ENCODE measurements at regions not wholly inside any gene's neighbourhood (a gene's known extent, or its start where the extent isn't known, plus 50 kb on each side); places are given as distances from the start of the nearest gene placed in this dataset.
"Not testable (repeated sequence)": the region's sequence is repeated elsewhere in the genome, so short reads cannot be mapped to it uniquely, and the experiment has no call there.

DNA sequence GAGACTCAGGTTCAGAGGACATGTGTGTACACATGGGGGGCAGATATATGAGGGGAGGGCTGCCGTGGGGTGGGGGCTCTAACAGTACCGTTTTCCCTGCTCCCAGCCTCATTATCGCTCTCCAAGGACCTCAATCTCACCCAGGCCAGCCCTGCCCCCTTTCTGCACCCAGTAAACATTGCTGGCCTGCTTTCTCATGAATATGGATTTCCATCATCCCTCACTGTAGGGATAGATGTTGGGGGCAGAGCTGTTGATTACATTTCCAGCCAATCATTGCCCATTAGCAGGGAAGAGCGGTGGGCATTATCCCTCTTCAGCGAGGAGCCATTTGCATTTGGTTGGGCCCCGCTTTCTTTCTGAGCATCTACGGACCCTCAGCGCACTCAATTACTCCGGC, 273.8 kb downstream of the RPS6KC1 start:
- no peak overlapping the region for H3K4me3 Mint-ChIP-seq
- H3K4me1 Mint-ChIP-seq (ENCODE audit: low read depth), result no peaks in the 10 kb centered on the region
- H3K9me3 Mint-ChIP-seq, result no peaks in the 10 kb centered on the region
- H3K36me3 Mint-ChIP-seq (ENCODE audit: low read depth), result no peaks in the 10 kb centered on the region
- H3K27me3 Mint-ChIP-seq (ENCODE audit: low read depth), result no peaks in the 10 kb centered on the region
- no peak overlapping the region for H3K27ac Mint-ChIP-seq

DNA sequence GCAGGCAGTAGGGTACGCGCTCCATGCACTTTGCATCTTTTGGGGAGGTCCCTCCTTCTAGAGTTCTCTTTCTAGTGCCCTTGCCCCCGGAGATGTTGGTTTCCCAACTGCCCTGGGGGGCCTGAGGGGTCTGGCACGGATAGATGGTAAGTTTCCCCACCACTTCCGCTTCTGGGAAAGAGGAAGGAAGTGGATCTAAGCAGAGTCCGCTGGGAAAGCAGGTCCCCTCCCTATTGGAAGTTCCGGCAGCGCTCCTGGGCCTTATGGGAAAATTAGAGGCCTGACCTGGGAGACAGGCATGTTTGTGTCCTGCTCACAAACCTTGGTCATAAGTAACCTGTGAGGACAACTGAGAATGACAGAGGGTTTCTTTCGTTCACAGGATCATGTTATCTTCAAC, 274.4 kb downstream of the RPS6KC1 start:
- H3K9me3 Mint-ChIP-seq, result no peaks in the 10 kb centered on the region
- H3K36me3 Mint-ChIP-seq (ENCODE audit: low read depth), result no peaks in the 10 kb centered on the region
- no peak overlapping the region for H3K4me3 Mint-ChIP-seq
- H3K27ac Mint-ChIP-seq, result no peak overlapping the region
- no peaks in the 10 kb centered on the region for H3K4me1 Mint-ChIP-seq (ENCODE audit: low read depth)
- H3K27me3 Mint-ChIP-seq (ENCODE audit: low read depth), result no peaks in the 10 kb centered on the region

DNA sequence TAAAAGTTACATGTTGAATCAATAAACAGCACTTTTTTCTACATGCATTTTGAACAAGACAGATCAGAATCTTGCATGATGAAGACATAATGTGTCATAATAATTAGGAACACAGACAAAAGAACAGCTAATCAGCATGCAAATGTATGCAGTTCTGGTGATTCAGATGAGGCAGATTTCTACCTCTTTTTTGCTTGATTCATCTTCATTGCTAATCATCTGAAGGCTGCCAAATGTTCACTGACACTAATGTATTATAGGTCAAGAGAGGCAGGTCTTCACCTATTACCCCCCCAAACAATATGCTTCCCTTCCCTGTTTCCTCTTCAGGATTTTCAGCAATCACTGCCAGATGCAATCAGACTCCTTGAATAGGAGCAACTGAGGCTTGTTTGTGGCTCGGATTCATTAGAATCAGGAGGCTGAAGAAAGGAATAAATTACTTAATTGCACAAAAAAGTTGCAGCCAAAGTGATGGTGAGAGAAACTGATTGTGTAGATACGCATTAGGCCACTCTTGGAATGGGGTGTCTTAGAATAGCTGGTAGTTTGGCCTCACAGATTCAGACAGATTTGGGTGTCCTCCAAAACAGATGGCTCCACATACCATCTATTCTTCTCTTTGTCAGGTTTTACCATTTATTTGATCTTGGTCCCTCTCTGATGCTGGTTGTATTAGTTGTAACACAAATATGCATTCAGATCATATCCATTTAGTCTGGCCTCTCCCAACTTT, 275.4 kb downstream of the RPS6KC1 start:
- Mint-ChIP-seq H3K27me3 (ENCODE audit: low read depth) (no peaks in the 10 kb centered on the region), H3K27ac (no peak overlapping the region), H3K4me3 (no peak overlapping the region), H3K9me3 (no peaks in the 10 kb centered on the region), H3K4me1 (ENCODE audit: low read depth) (no peaks in the 10 kb centered on the region), H3K36me3 (ENCODE audit: low read depth) (no peaks in the 10 kb centered on the region)

DNA sequence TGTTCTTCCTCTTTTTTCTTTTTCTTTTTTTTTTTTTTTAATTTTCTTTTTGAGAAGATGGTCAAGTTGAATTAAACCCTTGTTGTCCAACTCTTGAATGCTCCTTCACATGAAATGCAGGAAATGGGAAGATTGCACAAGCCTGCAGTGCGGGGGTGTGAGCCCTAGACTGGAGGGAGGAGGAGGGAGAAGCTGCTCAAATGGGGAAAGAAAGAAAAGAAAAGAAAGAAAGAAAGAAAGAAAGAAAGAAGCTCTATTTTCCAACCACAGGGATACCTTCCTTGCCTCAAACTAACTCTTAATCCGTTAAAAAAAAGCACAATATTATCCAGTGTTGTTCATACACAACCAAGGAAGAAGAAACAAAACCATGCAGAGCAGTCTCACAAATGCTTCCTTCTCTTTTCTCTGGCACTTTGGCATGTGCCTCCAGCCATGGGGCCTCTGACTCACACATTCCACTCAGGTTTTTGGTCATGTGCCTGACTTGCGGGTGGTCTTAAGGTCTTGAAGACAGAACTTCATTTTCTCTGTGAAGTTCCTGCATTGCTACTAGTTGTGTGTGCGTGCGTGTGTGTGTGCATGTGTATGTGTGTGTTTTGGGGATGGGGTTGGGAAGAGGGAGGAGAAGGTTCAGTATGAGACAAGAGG, 276.1 kb downstream of the RPS6KC1 start:
- H3K27me3 Mint-ChIP-seq (ENCODE audit: low read depth), result no peaks in the 10 kb centered on the region
- H3K9me3 Mint-ChIP-seq, result no peaks in the 10 kb centered on the region
- H3K4me3 Mint-ChIP-seq, result no peak overlapping the region
- H3K36me3 Mint-ChIP-seq (ENCODE audit: low read depth), result no peaks in the 10 kb centered on the region
- no peaks in the 10 kb centered on the region for H3K4me1 Mint-ChIP-seq (ENCODE audit: low read depth)
- no peak overlapping the region for H3K27ac Mint-ChIP-seq

DNA sequence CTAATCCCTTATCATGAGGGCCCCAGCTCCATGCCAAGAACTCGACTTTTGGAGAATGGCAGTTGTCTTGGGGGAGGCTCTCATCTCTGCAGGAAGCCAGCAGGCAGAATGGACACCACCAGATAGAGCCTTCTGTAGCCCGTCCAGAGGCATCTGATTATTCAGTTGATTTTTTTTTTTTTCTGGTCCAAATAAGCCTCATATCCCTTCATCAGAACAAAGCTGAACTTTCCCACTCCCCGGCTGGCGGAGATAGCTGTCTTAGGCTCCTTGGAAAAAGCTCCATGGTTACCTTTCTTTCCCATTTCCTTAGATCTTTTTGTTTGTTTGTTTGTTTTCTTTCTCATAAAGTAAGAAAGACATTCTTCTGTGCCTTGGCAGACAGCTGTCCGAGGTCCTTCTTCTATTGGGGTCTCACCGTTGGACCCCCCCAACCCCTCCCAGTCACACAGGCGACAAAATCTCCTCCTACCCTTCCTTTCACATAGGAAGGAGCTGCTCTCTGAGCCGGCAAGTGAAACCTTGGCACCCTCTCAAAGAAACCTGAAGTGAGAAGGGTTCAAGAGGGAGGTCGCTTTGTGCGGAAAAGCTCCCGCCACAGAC, 278.5 kb downstream of the RPS6KC1 start:
- no peaks in the 10 kb centered on the region for H3K4me1 Mint-ChIP-seq (ENCODE audit: low read depth)
- H3K36me3 Mint-ChIP-seq (ENCODE audit: low read depth), result no peaks in the 10 kb centered on the region
- no peak overlapping the region for H3K27ac Mint-ChIP-seq
- H3K9me3 Mint-ChIP-seq, result no peaks in the 10 kb centered on the region
- no peak overlapping the region for H3K4me3 Mint-ChIP-seq
- no peaks in the 10 kb centered on the region for H3K27me3 Mint-ChIP-seq (ENCODE audit: low read depth)

DNA sequence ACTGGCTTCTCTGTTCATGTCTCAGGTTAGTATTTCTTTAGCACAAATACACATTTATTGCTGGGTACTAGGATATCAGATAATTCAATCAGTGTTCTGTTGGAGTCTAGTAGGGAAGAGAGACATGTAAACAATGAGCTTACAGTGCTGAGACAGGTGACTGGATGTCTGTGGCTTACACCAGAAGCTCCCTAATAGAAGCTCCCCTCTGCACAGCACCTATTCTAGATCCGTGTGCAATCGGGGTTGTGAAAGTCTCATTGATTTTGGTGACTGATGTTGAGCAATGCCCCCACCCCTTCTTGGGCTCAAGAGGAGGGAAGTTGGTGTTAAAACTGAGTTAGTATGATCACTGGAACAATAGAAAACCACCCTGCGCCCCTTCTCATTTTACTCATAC, 279.2 kb downstream of the RPS6KC1 start:
- H3K27ac Mint-ChIP-seq, result no peak overlapping the region
- H3K4me3 Mint-ChIP-seq, result no peak overlapping the region
- no peaks in the 10 kb centered on the region for H3K4me1 Mint-ChIP-seq (ENCODE audit: low read depth)
- H3K9me3 Mint-ChIP-seq, result no peaks in the 10 kb centered on the region
- H3K27me3 Mint-ChIP-seq (ENCODE audit: low read depth), result no peaks in the 10 kb centered on the region
- no peaks in the 10 kb centered on the region for H3K36me3 Mint-ChIP-seq (ENCODE audit: low read depth)

DNA sequence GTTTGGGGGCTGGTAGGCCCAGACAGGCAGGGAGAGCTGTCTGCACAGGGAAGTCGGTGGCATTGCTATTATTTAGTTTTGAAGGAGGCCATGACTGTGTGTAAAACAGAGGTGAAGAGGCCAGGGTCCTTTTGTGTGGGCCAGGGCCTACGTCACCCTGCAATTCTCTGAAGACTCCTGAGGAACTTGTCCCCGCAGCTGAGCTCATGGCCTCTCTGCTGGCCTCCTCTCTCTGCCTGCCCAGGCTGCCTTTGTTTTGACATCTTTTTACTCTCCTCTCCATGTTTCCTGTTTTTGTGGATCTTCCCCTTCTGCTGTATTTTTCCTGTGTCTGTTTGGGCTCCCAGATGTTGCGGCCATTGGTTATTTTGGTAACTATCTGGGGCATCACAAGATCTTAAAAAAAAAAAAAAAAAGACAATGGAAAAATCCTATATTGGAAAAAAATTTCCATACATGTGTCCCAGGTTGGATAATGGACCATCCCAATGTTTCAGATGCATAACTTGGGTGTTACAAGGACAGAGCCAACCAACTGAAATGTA, 280.7 kb downstream of the RPS6KC1 start:
- Mint-ChIP-seq H3K27me3 (ENCODE audit: low read depth) (no peaks in the 10 kb centered on the region), H3K4me3 (no peak overlapping the region), H3K27ac (no peak overlapping the region), H3K4me1 (ENCODE audit: low read depth) (no peaks in the 10 kb centered on the region), H3K9me3 (no peaks in the 10 kb centered on the region), H3K36me3 (ENCODE audit: low read depth) (no peaks in the 10 kb centered on the region)

DNA sequence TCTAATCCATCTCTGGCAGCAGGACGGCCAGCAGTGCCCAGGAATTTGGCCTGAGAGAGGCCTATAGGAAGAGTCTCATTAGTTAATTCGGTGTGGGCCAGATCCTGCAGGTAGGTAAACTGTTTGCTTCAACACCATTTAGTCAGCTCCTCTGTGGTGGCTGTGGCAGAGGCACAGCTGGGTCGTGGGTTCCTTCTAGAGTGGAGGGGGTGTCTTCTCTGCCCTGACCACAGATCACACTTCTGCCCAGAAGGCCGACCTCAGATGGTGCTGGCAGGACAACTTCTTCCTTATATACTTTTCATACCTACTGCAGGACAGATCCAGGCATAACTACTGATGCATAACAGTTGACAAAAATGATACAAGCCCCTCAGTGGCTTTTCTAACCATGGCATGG, 281.4 kb downstream of the RPS6KC1 start:
- no peaks in the 10 kb centered on the region for H3K27me3 Mint-ChIP-seq (ENCODE audit: low read depth)
- no peak overlapping the region for H3K4me3 Mint-ChIP-seq
- H3K36me3 Mint-ChIP-seq (ENCODE audit: low read depth), result no peaks in the 10 kb centered on the region
- no peak overlapping the region for H3K27ac Mint-ChIP-seq
- no peaks in the 10 kb centered on the region for H3K4me1 Mint-ChIP-seq (ENCODE audit: low read depth)
- H3K9me3 Mint-ChIP-seq, result no peaks in the 10 kb centered on the region

DNA sequence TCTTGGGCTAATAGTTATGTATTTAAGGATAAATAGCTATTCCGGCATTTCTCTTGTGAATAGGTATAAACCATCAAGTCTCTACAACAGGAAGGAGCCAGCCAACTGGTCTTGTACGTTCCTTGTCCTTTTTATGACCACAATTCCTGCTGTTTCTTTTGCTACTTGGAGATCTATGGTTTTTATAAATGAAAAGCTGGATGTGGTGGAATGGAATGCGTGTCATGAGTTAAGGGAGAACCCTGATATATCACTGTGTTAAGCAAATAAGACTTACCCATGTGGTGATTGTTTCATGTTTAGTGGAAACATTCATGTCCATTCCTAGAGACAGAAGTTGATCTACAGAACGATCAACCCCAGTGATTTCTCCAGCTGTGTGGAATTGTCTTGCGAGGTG, 282.1 kb downstream of the RPS6KC1 start:
- no peak overlapping the region for H3K4me3 Mint-ChIP-seq
- no peaks in the 10 kb centered on the region for H3K36me3 Mint-ChIP-seq (ENCODE audit: low read depth)
- no peaks in the 10 kb centered on the region for H3K4me1 Mint-ChIP-seq (ENCODE audit: low read depth)
- H3K9me3 Mint-ChIP-seq, result no peaks in the 10 kb centered on the region
- H3K27me3 Mint-ChIP-seq (ENCODE audit: low read depth), result no peaks in the 10 kb centered on the region
- no peak overlapping the region for H3K27ac Mint-ChIP-seq

DNA sequence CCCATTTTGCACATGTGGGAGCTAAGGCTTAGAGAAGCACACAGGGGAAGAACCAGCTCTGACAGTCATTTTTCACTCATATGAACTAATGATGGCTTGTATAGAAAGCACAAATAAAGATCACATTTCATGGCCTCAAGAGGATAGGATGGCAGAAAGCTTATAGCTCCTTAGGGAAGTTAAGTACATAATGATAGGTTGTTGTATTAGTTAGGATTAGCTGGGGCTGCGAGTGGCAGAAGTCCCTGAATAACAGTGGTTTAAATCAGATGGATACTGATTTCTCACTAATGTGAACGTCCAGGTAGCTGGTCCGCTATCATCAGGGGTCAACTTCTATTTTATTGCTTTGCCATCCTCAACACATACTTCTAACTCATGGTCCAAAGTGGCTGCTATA, 284.0 kb downstream of the RPS6KC1 start:
- no peaks in the 10 kb centered on the region for H3K27me3 Mint-ChIP-seq (ENCODE audit: low read depth)
- H3K4me1 Mint-ChIP-seq (ENCODE audit: low read depth), result peaks cover 2% of the 10 kb centered on the region
- no peaks in the 10 kb centered on the region for H3K36me3 Mint-ChIP-seq (ENCODE audit: low read depth)
- H3K4me3 Mint-ChIP-seq, result no peak overlapping the region
- no peaks in the 10 kb centered on the region for H3K9me3 Mint-ChIP-seq
- no peak overlapping the region for H3K27ac Mint-ChIP-seq

DNA sequence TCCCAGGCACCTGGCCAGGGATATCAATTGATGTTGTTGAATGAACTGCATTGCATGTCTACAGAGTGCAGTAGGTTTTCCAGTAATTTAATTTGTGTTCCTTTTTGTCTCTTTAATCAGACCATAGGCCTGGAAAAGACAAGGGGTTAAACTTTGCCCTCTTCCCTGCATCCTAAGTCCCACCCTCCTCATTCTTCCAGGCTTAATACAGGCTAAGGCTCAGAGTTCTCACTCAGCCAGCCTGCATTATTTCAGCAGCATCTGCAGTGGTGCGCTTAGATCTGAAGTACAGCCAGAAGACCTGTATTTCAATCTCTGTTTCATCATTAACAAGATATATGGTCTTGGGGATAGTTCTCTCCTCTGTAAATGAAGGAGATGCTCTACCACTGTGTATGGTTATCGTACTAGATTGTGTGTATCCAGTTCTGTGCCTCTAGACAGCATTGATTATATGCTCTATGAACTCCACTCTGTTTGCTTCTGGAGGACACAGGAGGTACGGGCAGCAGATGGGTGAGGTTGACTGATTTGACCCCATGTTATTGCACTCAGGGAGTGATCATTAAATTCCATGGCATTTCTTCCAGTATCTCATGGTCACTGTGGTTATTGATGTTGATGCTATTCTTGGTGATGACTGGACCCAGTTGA, 286.1 kb downstream of the RPS6KC1 start:
- H3K27ac Mint-ChIP-seq, result no peak overlapping the region
- no peaks in the 10 kb centered on the region for H3K9me3 Mint-ChIP-seq
- H3K36me3 Mint-ChIP-seq (ENCODE audit: low read depth), result no peaks in the 10 kb centered on the region
- H3K4me1 Mint-ChIP-seq (ENCODE audit: low read depth), result peaks cover 2% of the 10 kb centered on the region
- no peak overlapping the region for H3K4me3 Mint-ChIP-seq
- H3K27me3 Mint-ChIP-seq (ENCODE audit: low read depth), result no peaks in the 10 kb centered on the region

DNA sequence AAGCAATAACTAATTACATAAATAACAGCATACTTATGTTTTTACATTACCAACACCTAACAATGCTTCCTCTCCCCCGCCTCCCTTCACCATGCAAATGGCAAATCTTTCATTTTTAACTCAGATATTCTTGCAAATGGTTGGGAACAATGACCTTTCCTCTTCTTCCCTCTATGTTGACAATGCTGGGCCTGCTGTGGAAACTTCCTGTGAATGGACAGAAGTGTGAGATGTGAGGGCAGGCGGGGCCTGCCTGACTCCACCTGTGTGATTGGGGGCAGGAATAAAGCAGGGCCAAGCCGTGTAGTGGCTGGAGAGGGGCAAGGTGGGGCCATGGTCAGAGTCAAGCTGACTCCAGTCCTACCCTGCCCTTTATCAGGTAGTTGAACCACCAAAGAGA, 289.6 kb downstream of the RPS6KC1 start:
- no peaks in the 10 kb centered on the region for H3K27me3 Mint-ChIP-seq (ENCODE audit: low read depth)
- H3K4me3 Mint-ChIP-seq, result no peak overlapping the region
- no peak overlapping the region for H3K27ac Mint-ChIP-seq
- H3K4me1 Mint-ChIP-seq (ENCODE audit: low read depth), result peaks cover 2% of the 10 kb centered on the region
- no peaks in the 10 kb centered on the region for H3K9me3 Mint-ChIP-seq
- H3K36me3 Mint-ChIP-seq (ENCODE audit: low read depth), result no peaks in the 10 kb centered on the region

DNA sequence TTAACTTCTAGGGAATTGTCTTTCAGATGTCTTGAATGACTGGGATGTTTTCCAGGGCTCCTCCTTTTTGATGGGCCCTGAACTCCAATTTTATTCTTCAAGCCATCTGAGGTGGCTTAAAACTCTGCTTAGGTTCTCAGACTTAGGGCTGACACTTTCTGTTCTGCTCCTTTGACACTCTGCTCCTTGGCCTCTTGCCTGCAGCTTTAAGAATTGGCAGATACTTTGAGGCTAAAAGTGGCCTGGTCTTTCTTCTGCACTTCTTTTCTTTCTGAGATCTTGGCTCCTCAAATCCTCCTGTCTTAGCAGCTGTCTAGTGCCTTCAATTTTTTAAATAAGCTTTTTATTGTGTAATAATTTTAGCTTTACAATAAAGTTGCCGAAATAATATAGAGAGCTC, 294.6 kb downstream of the RPS6KC1 start:
- H3K9me3 Mint-ChIP-seq, result no peaks in the 10 kb centered on the region

DNA sequence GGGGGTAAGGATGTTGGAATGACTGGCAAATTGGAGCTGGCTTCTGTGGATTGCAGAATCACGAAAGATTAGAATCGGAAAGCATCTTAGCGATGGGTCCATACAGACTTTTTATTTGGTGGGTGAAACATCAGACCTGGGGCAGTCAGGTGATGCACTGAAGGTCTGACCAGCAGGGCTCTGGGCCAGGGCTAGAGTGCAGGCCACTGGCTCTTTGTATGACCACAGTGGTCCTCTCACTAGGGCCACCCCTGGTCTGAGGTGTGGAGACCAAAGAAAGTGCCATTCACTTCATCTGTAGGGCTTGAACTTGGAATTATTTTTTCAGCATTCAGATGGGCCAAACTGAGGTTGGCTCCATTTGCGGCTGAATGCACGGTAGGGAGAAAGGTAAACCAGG, 306.4 kb downstream of the RPS6KC1 start:
- Mint-ChIP-seq H3K9me3 (no peaks in the 10 kb centered on the region), H3K4me3 (no peak overlapping the region), H3K27ac (no peak overlapping the region), H3K27me3 (ENCODE audit: low read depth) (no peaks in the 10 kb centered on the region), H3K4me1 (ENCODE audit: low read depth) (no peaks in the 10 kb centered on the region), H3K36me3 (ENCODE audit: low read depth) (no peaks in the 10 kb centered on the region)

More for the DNA sequence above, 294.6 kb downstream of the RPS6KC1 start:
- Mint-ChIP-seq H3K27me3 (ENCODE audit: low read depth) (peaks cover 5% of the 10 kb centered on the region), H3K4me3 (no peak overlapping the region), H3K27ac (no peak overlapping the region), H3K4me1 (ENCODE audit: low read depth) (no peaks in the 10 kb centered on the region), H3K36me3 (ENCODE audit: low read depth) (no peaks in the 10 kb centered on the region)

DNA sequence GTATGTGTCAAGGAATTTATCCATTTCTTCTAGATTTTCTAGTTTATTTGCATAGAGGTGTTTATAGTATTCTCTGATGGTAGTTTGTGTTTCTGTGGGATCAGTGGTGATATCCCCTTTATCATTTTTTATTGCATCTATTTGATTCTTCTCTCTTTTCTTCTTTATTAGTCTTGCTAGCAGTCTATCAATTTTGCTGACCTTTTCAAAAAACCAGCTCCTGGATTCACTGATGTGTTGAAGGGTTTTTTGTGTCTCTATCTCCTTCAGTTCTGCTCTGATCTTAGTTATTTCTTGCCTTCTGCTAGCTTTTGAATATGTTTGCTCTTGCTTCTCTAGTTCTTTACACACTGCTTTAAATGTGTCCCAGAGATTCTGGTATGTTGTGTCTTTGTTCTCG, 307.3 kb downstream of the RPS6KC1 start:
- H3K4me3 Mint-ChIP-seq; H3K36me3 Mint-ChIP-seq (ENCODE audit: low read depth); H3K27me3 Mint-ChIP-seq (ENCODE audit: low read depth); H3K9me3 Mint-ChIP-seq; H3K27ac Mint-ChIP-seq; H3K4me1 Mint-ChIP-seq (ENCODE audit: low read depth): not testable (repeated sequence)

Data from T-helper 1 cell treated with Interleukin-12 subunit alpha and Interleukin-12 subunit beta and Interleukin-4 antibody, amounts not matched to agents 30 μg/mL and 1 μg/mL, for 36 hours (primary cell).